ENCODE measurements at regions not wholly inside any gene's neighbourhood (a gene's known extent, or its start where the extent isn't known, plus 50 kb on each side); places are given as distances from the start of the nearest gene placed in this dataset.

DNA sequence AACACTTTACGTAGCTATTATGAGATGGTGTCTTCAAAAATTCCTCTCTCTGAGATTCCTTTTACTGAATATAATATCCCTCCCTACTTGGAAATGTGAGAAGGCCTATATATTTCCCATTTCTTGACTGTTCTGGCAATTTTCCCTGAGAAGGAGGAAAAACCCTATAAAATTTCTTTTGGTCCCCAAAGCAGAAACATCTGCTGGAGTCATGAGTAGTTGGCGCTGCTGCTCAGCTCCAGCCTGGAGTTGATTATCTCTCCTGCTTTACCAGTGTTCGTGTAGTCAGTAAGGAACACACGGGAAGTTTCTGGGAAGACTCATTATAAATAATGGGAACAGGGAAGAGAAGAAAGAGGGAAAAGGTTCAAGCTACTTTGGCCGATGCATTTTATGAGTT is 680.1 kb downstream of the EPHA3 start:
- Mint-ChIP-seq H3K9me3 (no peaks in the 10 kb centered on the region), H3K36me3 (ENCODE audit: low read depth) (no peaks in the 10 kb centered on the region), H3K4me1 (no peaks in the 10 kb centered on the region), H3K27me3 (ENCODE audit: low read depth) (no peaks in the 10 kb centered on the region), H3K27ac (ENCODE audit: unreplicated experiment) (no peak overlapping the region), H3K4me3 (no peak overlapping the region)
- no peak for DNase-seq (ENCODE audit: low read depth, low spot score)
- TF ChIP-seq, protein P1, sequence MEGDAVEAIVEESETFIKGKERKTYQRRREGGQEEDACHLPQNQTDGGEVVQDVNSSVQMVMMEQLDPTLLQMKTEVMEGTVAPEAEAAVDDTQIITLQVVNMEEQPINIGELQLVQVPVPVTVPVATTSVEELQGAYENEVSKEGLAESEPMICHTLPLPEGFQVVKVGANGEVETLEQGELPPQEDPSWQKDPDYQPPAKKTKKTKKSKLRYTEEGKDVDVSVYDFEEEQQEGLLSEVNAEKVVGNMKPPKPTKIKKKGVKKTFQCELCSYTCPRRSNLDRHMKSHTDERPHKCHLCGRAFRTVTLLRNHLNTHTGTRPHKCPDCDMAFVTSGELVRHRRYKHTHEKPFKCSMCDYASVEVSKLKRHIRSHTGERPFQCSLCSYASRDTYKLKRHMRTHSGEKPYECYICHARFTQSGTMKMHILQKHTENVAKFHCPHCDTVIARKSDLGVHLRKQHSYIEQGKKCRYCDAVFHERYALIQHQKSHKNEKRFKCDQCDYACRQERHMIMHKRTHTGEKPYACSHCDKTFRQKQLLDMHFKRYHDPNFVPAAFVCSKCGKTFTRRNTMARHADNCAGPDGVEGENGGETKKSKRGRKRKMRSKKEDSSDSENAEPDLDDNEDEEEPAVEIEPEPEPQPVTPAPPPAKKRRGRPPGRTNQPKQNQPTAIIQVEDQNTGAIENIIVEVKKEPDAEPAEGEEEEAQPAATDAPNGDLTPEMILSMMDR (conservative IDR thresholded peaks at IDR 0.05) = no peak

DNA sequence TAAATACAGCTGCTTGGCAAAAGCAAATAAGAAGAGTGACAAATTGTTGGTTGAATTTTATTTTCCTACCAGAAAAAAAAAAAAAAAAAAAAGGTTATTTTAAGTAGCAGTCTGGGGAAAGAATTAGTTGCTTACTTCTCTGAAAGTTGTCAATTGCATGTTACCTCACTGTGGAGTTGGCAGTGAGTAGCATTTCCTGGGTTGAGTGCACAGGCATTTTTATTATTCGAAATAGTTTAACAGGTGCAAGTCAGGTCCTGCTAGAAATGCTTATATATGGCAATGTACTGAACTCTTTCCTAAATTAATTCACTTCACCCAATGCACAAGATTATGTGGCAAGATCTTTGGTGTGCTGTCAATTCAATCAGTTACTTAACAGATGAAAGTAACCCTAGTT is 680.6 kb downstream of the EPHA3 start:
- Mint-ChIP-seq H3K4me3 (no peak overlapping the region), H3K36me3 (ENCODE audit: low read depth) (no peaks in the 10 kb centered on the region), H3K9me3 (no peaks in the 10 kb centered on the region), H3K27ac (ENCODE audit: unreplicated experiment) (no peak overlapping the region), H3K27me3 (ENCODE audit: low read depth) (no peaks in the 10 kb centered on the region), H3K4me1 (no peaks in the 10 kb centered on the region)
- DNase-seq (ENCODE audit: low read depth, low spot score) = no peak
- TF ChIP-seq, protein P1 (conservative IDR thresholded peaks at IDR 0.05) = no peak

DNA sequence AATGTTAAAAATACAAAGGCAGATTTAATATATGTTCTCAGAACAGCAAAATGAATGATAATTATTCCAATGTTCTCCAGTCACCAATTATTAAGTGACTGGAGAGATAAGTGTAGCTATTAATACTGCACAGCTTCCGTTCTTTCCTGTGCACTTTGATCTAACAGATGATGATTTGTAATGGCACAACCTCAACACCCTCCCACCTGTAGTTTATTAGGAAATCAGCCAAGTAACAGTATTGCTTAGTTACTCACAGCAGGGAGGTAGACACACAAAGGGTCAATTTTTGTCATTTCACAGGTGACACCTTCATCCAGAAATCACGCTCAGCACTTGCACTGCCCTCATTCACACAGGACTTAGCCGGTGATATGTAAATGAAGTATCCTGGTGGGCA is 688.1 kb downstream of the EPHA3 start:
- no peak overlapping the region for H3K4me3 Mint-ChIP-seq
- no peaks in the 10 kb centered on the region for H3K36me3 Mint-ChIP-seq (ENCODE audit: low read depth)
- no peaks in the 10 kb centered on the region for H3K9me3 Mint-ChIP-seq
- no peak overlapping the region for H3K27ac Mint-ChIP-seq (ENCODE audit: unreplicated experiment)
- TF ChIP-seq, protein P1 (conservative IDR thresholded peaks at IDR 0.05) = no peak
- no peaks in the 10 kb centered on the region for H3K27me3 Mint-ChIP-seq (ENCODE audit: low read depth)
- DNase-seq (ENCODE audit: low read depth, low spot score) = no peak
- H3K4me1 Mint-ChIP-seq = no peaks in the 10 kb centered on the region

DNA sequence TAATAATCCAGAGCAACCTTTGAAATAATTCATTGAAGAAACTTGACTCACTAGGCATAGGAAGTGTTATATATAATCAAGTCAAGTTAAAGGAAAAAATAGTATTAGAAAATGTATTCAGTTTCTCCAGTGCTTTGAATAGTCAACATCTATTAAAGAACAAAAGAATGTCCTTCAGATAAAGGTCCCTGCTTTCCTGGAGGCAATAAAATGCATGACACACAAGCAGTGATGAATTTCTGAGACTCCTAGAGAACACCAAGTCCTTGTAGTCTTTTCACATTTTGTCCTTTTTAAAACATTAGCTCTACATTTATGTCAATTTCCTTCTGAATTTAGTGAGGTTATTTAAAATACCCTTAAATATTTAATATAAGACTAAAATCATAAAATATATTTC is 695.5 kb downstream of the EPHA3 start:
- H3K4me3 Mint-ChIP-seq = no peak overlapping the region
- no peaks in the 10 kb centered on the region for H3K27me3 Mint-ChIP-seq (ENCODE audit: low read depth)
- no peak overlapping the region for H3K27ac Mint-ChIP-seq (ENCODE audit: unreplicated experiment)
- no peak for DNase-seq (ENCODE audit: low read depth, low spot score)
- no peaks in the 10 kb centered on the region for H3K4me1 Mint-ChIP-seq
- no peaks in the 10 kb centered on the region for H3K9me3 Mint-ChIP-seq
- no peaks in the 10 kb centered on the region for H3K36me3 Mint-ChIP-seq (ENCODE audit: low read depth)
- TF ChIP-seq, protein P1 (conservative IDR thresholded peaks at IDR 0.05) = no peak

DNA sequence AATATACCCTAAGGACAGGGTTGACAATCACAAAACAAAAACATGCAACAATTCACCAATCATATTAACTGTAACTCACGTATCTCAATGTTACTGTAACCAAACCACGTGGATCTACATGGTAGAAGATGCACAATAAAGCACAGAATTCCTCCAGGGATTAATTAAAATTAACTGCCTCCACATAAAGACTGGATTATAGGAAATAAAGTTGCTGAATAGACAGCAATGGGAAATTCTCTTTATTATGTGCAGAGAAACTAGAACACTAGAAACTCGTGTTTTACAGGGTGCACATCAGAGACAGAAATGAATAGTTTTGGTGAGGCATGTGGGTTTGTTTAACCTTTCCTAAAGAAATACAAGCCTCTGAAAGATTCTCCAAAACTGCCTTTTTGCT is 696.3 kb downstream of the EPHA3 start:
- TF ChIP-seq, protein P1 (conservative IDR thresholded peaks at IDR 0.05) = no peak

DNA sequence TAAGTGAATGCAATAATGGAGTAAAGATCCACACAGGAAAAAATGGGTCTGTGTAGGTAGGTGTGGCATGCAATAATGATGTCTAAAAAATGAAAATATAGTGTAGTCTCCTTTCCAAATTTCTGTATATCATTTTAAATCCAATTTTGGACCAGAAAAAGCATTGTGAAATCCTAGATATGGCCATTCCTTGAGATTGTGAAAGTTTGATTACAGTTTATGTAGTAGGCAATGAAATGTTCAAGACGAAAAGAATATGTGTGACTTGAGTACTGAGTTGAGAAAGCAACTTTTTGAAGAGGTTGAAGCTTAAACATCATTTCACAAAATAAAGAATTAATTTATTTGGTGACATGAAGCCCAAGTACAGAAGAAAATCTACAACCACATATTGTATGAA is 698.7 kb downstream of the EPHA3 start:
- peaks cover 6% of the 10 kb centered on the region for H3K9me3 Mint-ChIP-seq
- no peak overlapping the region for H3K27ac Mint-ChIP-seq (ENCODE audit: unreplicated experiment)
- H3K36me3 Mint-ChIP-seq (ENCODE audit: low read depth) = no peaks in the 10 kb centered on the region
- no peaks in the 10 kb centered on the region for H3K27me3 Mint-ChIP-seq (ENCODE audit: low read depth)
- no peak for DNase-seq (ENCODE audit: low read depth, low spot score)
- TF ChIP-seq, protein P1 (conservative IDR thresholded peaks at IDR 0.05) = no peak
- H3K4me1 Mint-ChIP-seq = no peaks in the 10 kb centered on the region
- H3K4me3 Mint-ChIP-seq = no peak overlapping the region

More for the DNA sequence above, 696.3 kb downstream of the EPHA3 start:
- Mint-ChIP-seq H3K9me3 (no peaks in the 10 kb centered on the region), H3K4me3 (no peak overlapping the region), H3K27ac (ENCODE audit: unreplicated experiment) (no peak overlapping the region), H3K4me1 (no peaks in the 10 kb centered on the region), H3K36me3 (ENCODE audit: low read depth) (no peaks in the 10 kb centered on the region), H3K27me3 (ENCODE audit: low read depth) (no peaks in the 10 kb centered on the region)
- no peak for DNase-seq (ENCODE audit: low read depth, low spot score)
